ENCODE measurements at regions not wholly inside any gene's neighbourhood (a gene's known extent, or its start where the extent isn't known, plus 50 kb on each side); places are given as distances from the start of the nearest gene placed in this dataset.

DNA sequence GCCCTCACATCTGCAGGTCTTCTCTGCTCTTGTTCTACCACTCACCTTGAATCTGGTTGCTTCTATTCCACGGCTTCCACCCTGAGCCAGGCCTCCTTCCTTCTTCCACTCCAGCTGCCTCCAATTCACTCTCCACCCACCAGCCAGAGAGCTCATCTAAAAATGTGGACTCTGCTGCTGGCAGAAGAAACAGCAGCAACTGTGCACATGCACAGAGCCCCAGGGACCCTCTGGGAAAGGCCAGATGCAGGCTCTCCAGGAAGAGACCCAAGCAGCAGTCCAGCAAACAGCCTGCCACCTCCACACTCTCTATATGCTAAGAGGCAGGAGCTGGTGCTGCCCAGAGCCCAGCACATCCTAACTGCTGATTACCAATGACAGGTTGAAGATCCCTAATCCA, 162.6 kb upstream of the TOP1 start:
- Histone ChIP-seq H3K27me3 (replicated peaks in 1 of 4; ENCODE audit: control extremely low read depth in 1 of 4, control insufficient read depth in 3 of 4, insufficient read depth in 4 of 4, low read length in 3 of 4) (no peaks in the 10 kb centered on the region), H4K20me1 (ENCODE audit: control insufficient read depth, insufficient read depth, low read length, poor library complexity, severe bottlenecking) (no peaks in the 10 kb centered on the region), H3K4me1 (ENCODE audit: control insufficient read depth in 2 of 2, insufficient read depth in 2 of 2, low read length in 2 of 2) (no peaks in the 10 kb centered on the region), H3K36me3 (replicated peaks in 1 of 2; ENCODE audit: control extremely low read depth in 1 of 2, control insufficient read depth in 1 of 2, extremely low read depth in 1 of 2, insufficient read depth in 2 of 2, low read length in 1 of 2) (no peaks in the 10 kb centered on the region), H3K4me3 (ENCODE audit: control extremely low read depth in 1 of 5, extremely low read depth in 1 of 5, insufficient read depth in 1 of 5, low read depth in 2 of 5, low read length in 4 of 5) (no peak overlapping the region), H3K4me2 (replicated peaks; ENCODE audit: low read depth, low read length, poor library complexity, severe bottlenecking) (no peak overlapping the region), H3K79me2 (ENCODE audit: control insufficient read depth, insufficient read depth, low read length) (no peaks in the 10 kb centered on the region), H3K9ac (ENCODE audit: low read length) (no peak overlapping the region), H2AFZ (ENCODE audit: insufficient read depth, low read depth, low read length, poor library complexity, severe bottlenecking) (no peak overlapping the region), H3K27ac (ENCODE audit: low read length in 2 of 2) (no peak overlapping the region), H3K9me3 (ENCODE audit: control extremely low read depth in 1 of 3, control insufficient read depth in 2 of 3, insufficient read depth in 1 of 3, low read length in 2 of 3) (no peaks in the 10 kb centered on the region)
- ATAC-seq (ENCODE audit: low read depth) (no peak), DNase-seq (no peak)
- Mint-ChIP-seq H3K27me3 (peaks cover 4% of the 10 kb centered on the region), H3K4me3 (no peak overlapping the region), H3K9me3 (ENCODE audit: insufficient read depth) (no peaks in the 10 kb centered on the region), H3K27ac (no peak overlapping the region), H3K4me1 (no peaks in the 10 kb centered on the region)
- intact Hi-C loops (cut with micrococcal nuclease): no loop called here
- POLR2A ChIA-PET: no interaction called here
- CTCF ChIA-PET: no interaction called here
- no peak for TF ChIP-seq EZH2 (IDR thresholded peaks at IDR 0.05; ENCODE audit: borderline replicate concordance, insufficient read depth, low read depth, low read length, poor library complexity, severe bottlenecking)
- TF ChIP-seq, protein P1, sequence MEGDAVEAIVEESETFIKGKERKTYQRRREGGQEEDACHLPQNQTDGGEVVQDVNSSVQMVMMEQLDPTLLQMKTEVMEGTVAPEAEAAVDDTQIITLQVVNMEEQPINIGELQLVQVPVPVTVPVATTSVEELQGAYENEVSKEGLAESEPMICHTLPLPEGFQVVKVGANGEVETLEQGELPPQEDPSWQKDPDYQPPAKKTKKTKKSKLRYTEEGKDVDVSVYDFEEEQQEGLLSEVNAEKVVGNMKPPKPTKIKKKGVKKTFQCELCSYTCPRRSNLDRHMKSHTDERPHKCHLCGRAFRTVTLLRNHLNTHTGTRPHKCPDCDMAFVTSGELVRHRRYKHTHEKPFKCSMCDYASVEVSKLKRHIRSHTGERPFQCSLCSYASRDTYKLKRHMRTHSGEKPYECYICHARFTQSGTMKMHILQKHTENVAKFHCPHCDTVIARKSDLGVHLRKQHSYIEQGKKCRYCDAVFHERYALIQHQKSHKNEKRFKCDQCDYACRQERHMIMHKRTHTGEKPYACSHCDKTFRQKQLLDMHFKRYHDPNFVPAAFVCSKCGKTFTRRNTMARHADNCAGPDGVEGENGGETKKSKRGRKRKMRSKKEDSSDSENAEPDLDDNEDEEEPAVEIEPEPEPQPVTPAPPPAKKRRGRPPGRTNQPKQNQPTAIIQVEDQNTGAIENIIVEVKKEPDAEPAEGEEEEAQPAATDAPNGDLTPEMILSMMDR (IDR thresholded peaks at IDR 0.05): no peak
- 73% methylated on average over 1 of the region's 1 CpG for WGBS (ENCODE audit: insufficient coverage)

DNA sequence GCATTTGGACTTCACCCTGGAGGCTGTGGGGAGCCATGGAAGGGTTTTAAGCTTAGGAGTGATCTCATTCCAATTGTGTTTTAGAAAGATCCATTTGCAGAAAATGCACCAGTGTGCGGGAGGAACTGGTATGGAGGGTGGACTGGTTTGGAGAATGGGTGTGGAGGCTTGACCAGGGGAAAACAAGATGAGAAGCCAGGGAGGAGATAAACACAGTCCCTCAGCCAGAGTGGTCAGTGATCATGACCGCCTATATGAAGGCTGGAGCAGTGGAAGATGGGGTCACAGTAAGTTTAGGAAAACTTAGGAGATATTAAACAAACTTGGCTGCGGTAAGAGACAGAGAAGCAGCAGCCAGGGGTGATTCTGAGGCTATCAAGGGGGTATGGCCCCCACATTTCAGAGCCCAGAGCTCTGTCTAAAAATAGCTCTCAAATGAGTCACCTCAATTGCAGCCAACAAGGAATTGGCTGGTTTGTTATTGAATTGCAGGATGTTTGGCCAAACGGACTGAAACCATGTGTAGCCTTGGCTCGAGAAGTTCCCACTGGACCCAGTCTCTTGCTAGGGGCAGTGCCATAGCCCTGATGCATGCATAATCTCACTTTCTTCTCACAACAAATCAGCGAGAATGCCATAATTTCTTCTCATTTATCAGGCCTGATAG, 159.9 kb upstream of the TOP1 start:
- DNase-seq (no peak), ATAC-seq (ENCODE audit: low read depth) (no peak)
- H3K4me3 Mint-ChIP-seq: no peak overlapping the region
- TF ChIP-seq, protein P1 (IDR thresholded peaks at IDR 0.05): no peak
- no peak for TF ChIP-seq EZH2 (IDR thresholded peaks at IDR 0.05; ENCODE audit: borderline replicate concordance, insufficient read depth, low read depth, low read length, poor library complexity, severe bottlenecking)
- H3K27ac ChIP-seq (ENCODE audit: low read length in 2 of 2): no peak overlapping the region
- H3K9me3 Mint-ChIP-seq (ENCODE audit: insufficient read depth): no peaks in the 10 kb centered on the region
- intact Hi-C loops (cut with micrococcal nuclease): no loop called here
- ChIA-PET POLR2A (no interaction called here), CTCF (interaction anchor here (0.7 kb wide), 1 partner anchor 12 kb away, joined by 3 read pairs; no protein-coding TSS in a partner anchor)
- no peaks in the 10 kb centered on the region for H3K4me1 Mint-ChIP-seq
- H3K4me3 ChIP-seq (ENCODE audit: control extremely low read depth in 1 of 5, extremely low read depth in 1 of 5, insufficient read depth in 1 of 5, low read depth in 2 of 5, low read length in 4 of 5): no peak overlapping the region
- H2AFZ ChIP-seq (ENCODE audit: insufficient read depth, low read depth, low read length, poor library complexity, severe bottlenecking): no peak overlapping the region
- H3K9ac ChIP-seq (ENCODE audit: low read length): no peak overlapping the region
- no peaks in the 10 kb centered on the region for H3K4me1 ChIP-seq (ENCODE audit: control insufficient read depth in 2 of 2, insufficient read depth in 2 of 2, low read length in 2 of 2)
- 98% methylated on average over 5 of the region's 6 CpGs for WGBS (ENCODE audit: insufficient coverage)
- no peaks in the 10 kb centered on the region for H4K20me1 ChIP-seq (ENCODE audit: control insufficient read depth, insufficient read depth, low read length, poor library complexity, severe bottlenecking)
- no peak overlapping the region for H3K4me2 ChIP-seq (replicated peaks; ENCODE audit: low read depth, low read length, poor library complexity, severe bottlenecking)
- peaks cover 7% of the 10 kb centered on the region for H3K27me3 Mint-ChIP-seq
- no peaks in the 10 kb centered on the region for H3K36me3 ChIP-seq (replicated peaks in 1 of 2; ENCODE audit: control extremely low read depth in 1 of 2, control insufficient read depth in 1 of 2, extremely low read depth in 1 of 2, insufficient read depth in 2 of 2, low read length in 1 of 2)
- H3K9me3 ChIP-seq (ENCODE audit: control extremely low read depth in 1 of 3, control insufficient read depth in 2 of 3, insufficient read depth in 1 of 3, low read length in 2 of 3): no peaks in the 10 kb centered on the region
- H3K27me3 ChIP-seq (replicated peaks in 1 of 4; ENCODE audit: control extremely low read depth in 1 of 4, control insufficient read depth in 3 of 4, insufficient read depth in 4 of 4, low read length in 3 of 4): no peaks in the 10 kb centered on the region
- H3K79me2 ChIP-seq (ENCODE audit: control insufficient read depth, insufficient read depth, low read length): no peaks in the 10 kb centered on the region
- H3K27ac Mint-ChIP-seq: no peak overlapping the region

Data from B cell (primary cell).